Smooth muscle cell (in vitro differentiated cells): ENCODE measurements at regions not wholly inside any gene's neighbourhood (a gene's known extent, or its start where the extent isn't known, plus 50 kb on each side); places are given as distances from the start of the nearest gene placed in this dataset.
A peak's percentile ranks its signal among the peaks of the same experiment; 100 is the strongest.
"Not testable (repeated sequence)": the region's sequence is repeated elsewhere in the genome, so short reads cannot be mapped to it uniquely, and the experiment has no call there.

Experiments used
- DNase-seq: peaks from one replicate; lab custom pipeline; 2025; ENCODE audit not compliant: unreplicated experiment; lab: John Stamatoyannopoulos, UW
- H2AFZ ChIP-seq: fragments of 200-600 bp; sonication (generic); 2 replicates; pipeline ENCODE4 v1.6.0; 2016; ENCODE audit warnings: antibody characterized with exemption, low read depth, mild to moderate bottlenecking
- H3F3A ChIP-seq: fragments of 200-600 bp; sonication (generic); 2 replicates; pipeline ENCODE4 v1.6.0; 2017; ENCODE audit warnings: antibody characterized with exemption, low read depth
- H3K27ac ChIP-seq: fragments of 200-600 bp; sonication (generic); 2 replicates; pipeline ENCODE4 v1.5.1; 2016; ENCODE audit warnings: low read depth, mild to moderate bottlenecking
- H3K27me3 ChIP-seq: fragments of 200-600 bp; sonication (generic); 2 replicates; pipeline ENCODE4 v1.6.1; 2016; ENCODE audit warnings: low read depth, mild to moderate bottlenecking
- H3K36me3 ChIP-seq: fragments of 200-600 bp; sonication (generic); 2 replicates; pipeline ENCODE4 v1.5.1; 2016; ENCODE audit warnings: low read depth
- H3K4me1 ChIP-seq: fragments of 200-600 bp; sonication (generic); 2 replicates; pipeline ENCODE4 v1.5.1; 2016; ENCODE audit warnings: low read depth
- H3K4me2 ChIP-seq: fragments of 200-600 bp; sonication (generic); 2 replicates; pipeline ENCODE4 v1.6.0; 2016; ENCODE audit warnings: mild to moderate bottlenecking
- H3K4me3 ChIP-seq: fragments of 200-600 bp; sonication (generic); 2 replicates; pipeline ENCODE4 v1.5.1; 2016; ENCODE audit warnings: mild to moderate bottlenecking
- H3K79me2 ChIP-seq: fragments of 200-600 bp; sonication (generic); 2 replicates; pipeline ENCODE4 v1.6.0; 2016; ENCODE audit warnings: low read depth, mild to moderate bottlenecking
- H3K9ac ChIP-seq: fragments of 200-600 bp; sonication (generic); 2 replicates; pipeline ENCODE4 v1.6.0; 2016; ENCODE audit warnings: low read depth
- H3K9me3 ChIP-seq: fragments of 200-600 bp; sonication (generic); replicated peaks from 2 replicates; pipeline ENCODE4 v1.5.1; 2016; ENCODE audit warnings: low read depth
- H4K20me1 ChIP-seq: fragments of 200-600 bp; sonication (generic); 2 replicates; pipeline ENCODE4 v1.6.0; 2016; ENCODE audit warnings: low read depth
- WGBS: methylation state at CpG from one replicate; pipeline ENCODE4 v1.1.7; 2016; ENCODE audit warnings: low lambda C conversion rate; 5-methylcytosine and 5-hydroxymethylcytosine counted together
- TF ChIP-seq, protein P1 (sequence below): fragments of 200-600 bp; sonication (generic); IDR thresholded peaks from 2 replicates; pipeline ENCODE4 v1.5.1; 2017; ENCODE audit warnings: borderline replicate concordance, mild to moderate bottlenecking, antibody characterized with exemption; ENCODE audit not compliant: insufficient read depth, poor library complexity, severe bottlenecking

DNA sequence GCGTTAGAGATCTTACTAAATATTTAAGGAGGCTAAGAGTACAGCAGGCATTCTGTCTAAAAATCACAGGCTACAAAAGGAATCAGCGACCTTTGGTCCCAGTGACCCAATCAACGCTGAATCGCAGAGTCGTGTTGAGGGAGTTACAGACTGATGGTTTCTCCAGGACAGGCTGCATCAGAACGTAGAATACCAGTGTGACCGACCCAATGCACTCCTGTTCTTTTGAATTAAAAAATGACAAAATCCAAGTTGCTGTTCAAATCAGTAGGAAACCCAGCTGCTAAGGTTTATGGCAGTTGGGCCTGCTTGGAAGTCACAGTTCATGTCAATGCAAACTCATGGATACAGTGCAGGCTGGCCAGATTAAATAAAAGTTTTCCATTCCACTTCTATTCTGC lies 155.8 kb upstream of the AFDN start:
- Histone ChIP-seq H3K79me2 (no peaks in the 10 kb centered on the region), H3K9ac (no peak overlapping the region), H3K4me3 (no peak overlapping the region), H3K27me3 (no peaks in the 10 kb centered on the region), H3K4me1 (peaks cover 3% of the 10 kb centered on the region), H4K20me1 (no peaks in the 10 kb centered on the region), H3K9me3 (no peaks in the 10 kb centered on the region), H2AFZ (no peak overlapping the region), H3F3A (peaks cover 33% of the 10 kb centered on the region), H3K4me2 (no peak overlapping the region), H3K36me3 (no peaks in the 10 kb centered on the region), H3K27ac (peak overlapping the region; percentile 48)
- TF ChIP-seq, protein P1, sequence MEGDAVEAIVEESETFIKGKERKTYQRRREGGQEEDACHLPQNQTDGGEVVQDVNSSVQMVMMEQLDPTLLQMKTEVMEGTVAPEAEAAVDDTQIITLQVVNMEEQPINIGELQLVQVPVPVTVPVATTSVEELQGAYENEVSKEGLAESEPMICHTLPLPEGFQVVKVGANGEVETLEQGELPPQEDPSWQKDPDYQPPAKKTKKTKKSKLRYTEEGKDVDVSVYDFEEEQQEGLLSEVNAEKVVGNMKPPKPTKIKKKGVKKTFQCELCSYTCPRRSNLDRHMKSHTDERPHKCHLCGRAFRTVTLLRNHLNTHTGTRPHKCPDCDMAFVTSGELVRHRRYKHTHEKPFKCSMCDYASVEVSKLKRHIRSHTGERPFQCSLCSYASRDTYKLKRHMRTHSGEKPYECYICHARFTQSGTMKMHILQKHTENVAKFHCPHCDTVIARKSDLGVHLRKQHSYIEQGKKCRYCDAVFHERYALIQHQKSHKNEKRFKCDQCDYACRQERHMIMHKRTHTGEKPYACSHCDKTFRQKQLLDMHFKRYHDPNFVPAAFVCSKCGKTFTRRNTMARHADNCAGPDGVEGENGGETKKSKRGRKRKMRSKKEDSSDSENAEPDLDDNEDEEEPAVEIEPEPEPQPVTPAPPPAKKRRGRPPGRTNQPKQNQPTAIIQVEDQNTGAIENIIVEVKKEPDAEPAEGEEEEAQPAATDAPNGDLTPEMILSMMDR: no peak
- WGBS: 94% methylated on average over 7 of the region's 7 CpGs
- no peak for DNase-seq

DNA sequence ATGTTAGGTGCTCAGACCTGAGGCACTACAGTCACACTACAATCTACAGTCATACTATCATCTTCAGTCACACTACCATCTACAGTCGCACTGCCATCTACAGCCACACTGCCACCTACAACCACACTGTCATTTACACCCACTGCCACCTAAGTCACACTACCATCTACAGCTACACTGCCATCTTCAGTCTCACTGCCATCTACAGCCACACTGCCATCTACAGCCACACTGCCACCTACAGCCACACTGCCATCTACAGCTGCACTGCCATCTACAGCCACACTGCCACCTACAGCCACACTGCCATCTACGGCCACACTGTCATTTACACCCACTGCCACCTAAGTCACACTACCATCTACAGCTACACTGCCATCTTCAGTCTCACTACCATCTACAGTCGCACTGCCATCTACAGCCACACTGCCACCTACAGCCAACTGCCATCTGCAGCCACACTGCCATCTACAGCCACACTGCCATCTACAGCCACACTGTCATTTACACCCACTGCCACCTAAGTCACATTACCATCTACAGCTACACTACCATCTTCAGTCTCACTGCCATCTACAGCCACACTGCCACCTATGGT lies 155.2 kb upstream of the AFDN start:
- 94% methylated on average over 3 of the region's 3 CpGs for WGBS
- H3K27ac ChIP-seq, H2AFZ ChIP-seq, H3K4me2 ChIP-seq, H3K36me3 ChIP-seq, H3K9me3 ChIP-seq, H3K27me3 ChIP-seq, H3K4me1 ChIP-seq, H3K79me2 ChIP-seq, H3K9ac ChIP-seq, H3K4me3 ChIP-seq, DNase-seq, H4K20me1 ChIP-seq: not testable (repeated sequence)
- peaks cover 33% of the 10 kb centered on the region for H3F3A ChIP-seq

DNA sequence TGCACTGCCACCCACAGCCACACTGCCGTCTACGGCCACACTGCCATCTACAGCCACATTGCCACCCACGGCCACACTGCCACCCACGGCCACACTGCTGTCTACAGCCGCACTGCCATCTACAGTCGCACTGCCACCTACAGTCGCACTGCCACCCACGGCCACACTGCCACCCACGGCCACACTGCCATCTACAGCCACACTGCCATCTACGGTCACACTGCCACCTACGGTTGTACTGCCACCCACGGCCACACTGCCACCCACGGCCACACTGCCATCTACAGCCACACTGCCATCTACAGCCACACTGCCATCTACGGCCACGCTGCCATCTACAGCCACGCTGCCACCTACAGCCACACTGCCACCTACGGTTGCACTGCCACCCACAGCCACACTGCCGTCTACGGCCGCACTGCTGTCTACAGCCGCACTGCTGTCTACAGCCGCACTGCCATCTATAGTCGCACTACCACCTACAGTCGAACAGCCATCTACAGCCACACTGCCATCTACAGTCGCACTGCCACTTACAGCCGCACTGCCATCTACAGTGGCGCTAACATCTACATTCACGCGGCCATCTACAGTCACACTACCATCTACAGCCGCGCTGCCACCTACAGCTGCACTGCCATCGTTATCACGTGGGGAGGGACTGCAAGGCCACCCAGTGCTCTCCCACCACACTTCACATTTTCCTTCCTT lies 154.6 kb upstream of the AFDN start:
- Histone ChIP-seq H3K79me2 (no peaks in the 10 kb centered on the region), H3K4me2 (no peak overlapping the region), H3K4me3 (no peak overlapping the region), H4K20me1 (no peaks in the 10 kb centered on the region), H3K27me3 (no peaks in the 10 kb centered on the region), H2AFZ (no peak overlapping the region), H3K9me3 (no peaks in the 10 kb centered on the region), H3F3A (peaks cover 33% of the 10 kb centered on the region), H3K9ac (no peak overlapping the region), H3K27ac (no peak overlapping the region), H3K4me1 (peaks cover 15% of the 10 kb centered on the region), H3K36me3 (no peaks in the 10 kb centered on the region)
- 95% methylated on average over 33 of the region's 33 CpGs for WGBS
- DNase-seq: no peak
- TF ChIP-seq, protein P1: no peak

DNA sequence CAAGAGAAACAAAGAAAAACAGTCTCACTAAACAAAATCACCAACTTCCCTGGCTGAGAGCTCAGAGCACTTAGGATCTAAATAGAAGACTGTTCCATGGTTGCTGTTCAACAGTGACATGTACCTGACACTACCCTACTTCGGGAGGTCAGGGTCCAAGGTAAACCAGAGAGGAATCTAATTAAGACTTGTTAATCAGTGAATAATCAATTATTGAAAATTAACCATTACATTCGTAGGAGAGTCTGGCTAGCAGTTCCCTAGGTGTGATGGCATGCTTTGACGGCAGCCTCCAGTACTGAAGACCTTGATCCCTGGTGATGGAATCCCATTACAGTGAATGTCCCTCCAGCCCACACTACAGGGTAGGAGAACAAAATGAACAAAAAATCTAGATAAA lies 154.0 kb upstream of the AFDN start:
- Histone ChIP-seq H4K20me1 (no peaks in the 10 kb centered on the region), H3K36me3 (no peaks in the 10 kb centered on the region), H3K79me2 (no peaks in the 10 kb centered on the region), H3K4me3 (no peak overlapping the region), H3K27me3 (no peaks in the 10 kb centered on the region), H3K4me2 (no peak overlapping the region), H3K9me3 (no peaks in the 10 kb centered on the region), H3F3A (peaks cover 33% of the 10 kb centered on the region), H2AFZ (no peak overlapping the region), H3K4me1 (peaks cover 21% of the 10 kb centered on the region), H3K9ac (no peak overlapping the region), H3K27ac (no peak overlapping the region)
- TF ChIP-seq, protein P1: no peak
- DNase-seq: no peak
- 99% methylated on average over 3 of the region's 3 CpGs for WGBS
